ENCODE measurements at regions not wholly inside any gene's neighbourhood (a gene's known extent, or its start where the extent isn't known, plus 50 kb on each side); places are given as distances from the start of the nearest gene placed in this dataset.
A peak's percentile ranks its signal among the peaks of the same experiment; 100 is the strongest.

DNA sequence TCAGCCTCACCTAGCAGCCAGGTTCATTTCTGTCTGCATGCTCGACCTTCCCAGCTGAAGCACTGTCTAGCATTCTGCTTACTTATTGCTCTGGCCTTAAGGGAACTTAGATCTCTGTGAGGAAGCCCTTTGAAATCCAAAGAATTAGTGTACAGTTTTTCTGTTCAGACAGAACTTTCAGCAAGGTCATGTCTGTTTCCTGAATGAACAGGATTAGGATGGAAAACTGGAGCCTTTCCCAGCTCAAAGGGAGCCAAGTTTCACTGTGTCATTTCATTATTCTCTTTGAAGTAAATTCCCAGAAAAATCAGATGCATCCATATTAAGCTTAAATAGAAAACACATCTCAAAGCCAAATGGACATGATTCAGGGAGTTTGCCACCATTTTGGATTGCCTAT, 457.3 kb upstream of the KCNMB2 start:
- Histone ChIP-seq H3K9ac (ENCODE audit: low read length in 2 of 2) (no peak overlapping the region), H3K4me1 (ENCODE audit: control insufficient read depth, insufficient read depth, low read length) (peaks cover 9% of the 10 kb centered on the region), H3K27me3 (ENCODE audit: control insufficient read depth in 1 of 2, insufficient read depth in 2 of 2, low read length in 2 of 2) (no peaks in the 10 kb centered on the region), H3K9me3 (ENCODE audit: control insufficient read depth in 2 of 2, low read length in 2 of 2) (no peaks in the 10 kb centered on the region), H3K27ac (ENCODE audit: low read length) (peak overlapping the region; percentile 43), H3K36me3 (ENCODE audit: control insufficient read depth in 2 of 2, insufficient read depth in 2 of 2, low read length in 2 of 2) (no peaks in the 10 kb centered on the region), H3K4me3 (ENCODE audit: low read length in 2 of 2) (no peak overlapping the region)

GRCh38 chr3:178079966-178080365, 456.3 kb upstream of the KCNMB2 start:
- no peaks in the 10 kb centered on the region for H3K9me3 ChIP-seq (ENCODE audit: control insufficient read depth in 2 of 2, low read length in 2 of 2)
- H3K4me1 ChIP-seq (ENCODE audit: control insufficient read depth, insufficient read depth, low read length): peaks cover 18% of the 10 kb centered on the region
- H3K36me3 ChIP-seq (ENCODE audit: control insufficient read depth in 2 of 2, insufficient read depth in 2 of 2, low read length in 2 of 2): no peaks in the 10 kb centered on the region
- H3K27ac ChIP-seq (ENCODE audit: low read length): no peak overlapping the region
- H3K4me3 ChIP-seq (ENCODE audit: low read length in 2 of 2): no peak overlapping the region
- H3K27me3 ChIP-seq (ENCODE audit: control insufficient read depth in 1 of 2, insufficient read depth in 2 of 2, low read length in 2 of 2): no peaks in the 10 kb centered on the region
- no peak overlapping the region for H3K9ac ChIP-seq (ENCODE audit: low read length in 2 of 2)

DNA sequence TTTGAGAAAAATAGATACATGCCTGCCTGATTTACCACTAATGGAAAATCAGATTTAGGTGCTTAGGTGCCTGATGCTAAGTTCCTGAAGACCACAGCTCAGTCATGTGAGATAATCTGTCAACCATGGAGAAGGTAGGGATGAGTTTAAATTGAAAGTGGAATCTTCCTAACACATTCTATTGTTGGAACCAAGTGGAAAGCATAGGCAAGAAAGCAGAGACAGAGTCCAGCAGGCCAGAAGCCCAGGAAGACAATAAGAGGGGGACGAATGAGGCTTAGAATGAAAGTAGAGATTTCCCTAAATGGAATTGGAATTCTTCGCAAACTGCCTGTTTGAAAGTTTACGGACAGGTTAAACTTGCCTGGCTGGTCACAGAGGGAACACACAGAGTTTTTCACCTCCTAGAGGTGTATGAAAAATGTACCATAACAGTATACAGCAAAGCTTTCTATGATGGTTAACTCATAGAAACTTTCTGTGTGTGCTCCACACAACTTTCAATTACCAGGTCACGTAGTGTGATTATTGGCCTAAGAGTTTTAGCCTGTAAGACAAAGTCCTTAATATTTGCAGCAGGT, 453.8 kb upstream of the KCNMB2 start:
- Histone ChIP-seq H3K4me3 (ENCODE audit: low read length in 2 of 2) (no peak overlapping the region), H3K4me1 (ENCODE audit: control insufficient read depth, insufficient read depth, low read length) (peaks cover 35% of the 10 kb centered on the region), H3K27ac (ENCODE audit: low read length) (peak overlapping the region; percentile 59), H3K27me3 (ENCODE audit: control insufficient read depth in 1 of 2, insufficient read depth in 2 of 2, low read length in 2 of 2) (no peaks in the 10 kb centered on the region), H3K9ac (ENCODE audit: low read length in 2 of 2) (peak overlapping the region in 1 of 2 donors; percentile 22), H3K36me3 (ENCODE audit: control insufficient read depth in 2 of 2, insufficient read depth in 2 of 2, low read length in 2 of 2) (no peaks in the 10 kb centered on the region), H3K9me3 (ENCODE audit: control insufficient read depth in 2 of 2, low read length in 2 of 2) (no peaks in the 10 kb centered on the region)

DNA sequence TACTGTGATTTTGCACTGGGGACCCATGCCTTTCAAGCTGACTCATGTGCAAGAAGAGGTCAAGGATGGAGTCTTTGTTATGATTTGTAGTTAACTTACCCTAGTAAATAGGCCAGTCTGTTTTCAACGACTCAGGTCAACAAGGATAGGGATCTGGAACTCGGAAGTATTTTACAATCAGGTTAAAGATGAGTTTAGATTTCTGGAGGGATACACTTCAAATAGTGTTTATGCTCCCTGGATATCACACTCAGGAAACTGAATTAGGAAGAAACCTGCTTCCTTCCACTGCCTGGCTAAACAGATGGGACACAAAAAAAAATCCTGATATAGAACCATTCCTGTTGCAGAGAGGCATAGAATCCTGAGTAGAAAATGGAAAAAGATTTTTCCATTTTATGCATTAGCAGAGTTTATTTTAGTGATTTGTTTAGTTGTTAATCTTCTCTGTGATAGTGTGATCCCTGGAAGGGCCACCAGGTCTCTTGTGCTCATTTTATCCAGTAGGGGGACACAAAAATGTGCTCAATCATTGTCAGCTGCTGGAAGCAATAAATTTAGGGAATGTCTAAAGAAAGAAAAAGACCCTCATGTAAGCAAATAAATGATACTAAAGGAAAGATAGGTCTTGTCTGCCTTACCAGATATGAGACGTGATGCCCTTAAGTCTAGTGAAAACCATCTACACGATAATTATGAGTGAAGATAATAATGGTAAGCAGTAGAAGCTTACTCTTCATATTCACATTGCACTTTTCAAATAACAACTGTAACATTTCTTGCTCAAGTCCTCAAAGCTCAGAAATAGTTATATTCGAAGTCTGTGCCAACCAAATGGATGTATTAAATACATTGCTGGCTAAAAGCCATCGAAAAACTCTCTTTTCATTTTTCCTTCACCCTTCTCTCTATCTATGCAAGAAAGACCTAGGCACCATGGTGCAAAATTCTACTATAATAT, 452.1 kb upstream of the KCNMB2 start:
- no peaks in the 10 kb centered on the region for H3K9me3 ChIP-seq (ENCODE audit: control insufficient read depth in 2 of 2, low read length in 2 of 2)
- peaks cover 32% of the 10 kb centered on the region for H3K4me1 ChIP-seq (ENCODE audit: control insufficient read depth, insufficient read depth, low read length)
- no peak overlapping the region for H3K9ac ChIP-seq (ENCODE audit: low read length in 2 of 2)
- no peak overlapping the region for H3K4me3 ChIP-seq (ENCODE audit: low read length in 2 of 2)
- no peaks in the 10 kb centered on the region for H3K27me3 ChIP-seq (ENCODE audit: control insufficient read depth in 1 of 2, insufficient read depth in 2 of 2, low read length in 2 of 2)
- H3K36me3 ChIP-seq (ENCODE audit: control insufficient read depth in 2 of 2, insufficient read depth in 2 of 2, low read length in 2 of 2): no peaks in the 10 kb centered on the region
- H3K27ac ChIP-seq (ENCODE audit: low read length): peak overlapping the region; percentile 59

DNA sequence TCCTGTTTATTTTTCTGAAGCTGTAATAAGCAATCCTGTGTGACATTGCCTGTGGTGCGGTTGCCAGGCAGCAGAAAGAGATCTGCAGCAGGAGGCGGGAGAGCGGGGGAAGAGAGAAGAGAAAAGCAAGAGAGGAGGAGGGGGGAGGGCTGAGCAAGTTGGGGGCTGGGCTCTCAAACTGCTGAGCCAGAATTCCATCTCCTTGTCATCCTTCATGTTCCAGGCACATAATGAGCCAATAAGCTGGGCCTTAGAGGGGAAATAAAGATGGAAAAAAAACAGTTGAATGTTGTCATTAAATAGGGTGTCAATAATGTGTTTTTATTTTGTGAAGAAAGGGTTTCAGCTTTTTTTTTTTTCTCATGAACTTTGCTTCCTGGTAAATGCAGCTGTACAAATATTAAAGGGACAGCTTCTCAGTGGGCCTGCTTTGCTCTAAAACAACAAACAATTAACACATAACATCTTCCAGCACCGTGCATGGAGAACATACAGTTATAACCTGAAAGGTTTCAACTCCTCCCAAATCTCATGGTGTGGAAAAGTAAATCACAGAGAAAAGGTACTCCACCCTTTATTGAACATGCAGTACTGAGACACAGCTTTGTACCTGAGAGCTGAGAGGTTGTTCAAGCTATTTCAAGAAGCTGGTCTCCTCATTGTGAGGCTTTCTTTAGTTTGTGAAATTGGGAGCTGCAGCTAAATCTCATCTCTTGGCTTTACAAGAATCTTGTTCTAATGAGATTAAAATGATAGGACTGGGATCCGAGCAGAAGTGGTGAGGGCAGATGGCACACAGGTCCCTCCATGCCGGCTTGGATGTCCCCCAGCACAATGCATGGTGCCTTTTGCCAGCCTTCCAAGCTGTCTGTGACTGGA, 451.1 kb upstream of the KCNMB2 start:
- H3K4me1 ChIP-seq (ENCODE audit: control insufficient read depth, insufficient read depth, low read length): peaks cover 32% of the 10 kb centered on the region
- H3K27me3 ChIP-seq (ENCODE audit: control insufficient read depth in 1 of 2, insufficient read depth in 2 of 2, low read length in 2 of 2): no peaks in the 10 kb centered on the region
- peak overlapping the region; percentile 59 for H3K27ac ChIP-seq (ENCODE audit: low read length)
- H3K4me3 ChIP-seq (ENCODE audit: low read length in 2 of 2): no peak overlapping the region
- H3K36me3 ChIP-seq (ENCODE audit: control insufficient read depth in 2 of 2, insufficient read depth in 2 of 2, low read length in 2 of 2): no peaks in the 10 kb centered on the region
- no peaks in the 10 kb centered on the region for H3K9me3 ChIP-seq (ENCODE audit: control insufficient read depth in 2 of 2, low read length in 2 of 2)
- peak overlapping the region in 1 of 2 donors; percentile 7 for H3K9ac ChIP-seq (ENCODE audit: low read length in 2 of 2)

- Histone ChIP-seq H3K27ac (ENCODE audit: low read length) (peak overlapping the region; percentile 59), H3K4me3 (ENCODE audit: low read length in 2 of 2) (no peak overlapping the region), H3K4me1 (ENCODE audit: control insufficient read depth, insufficient read depth, low read length) (peaks cover 32% of the 10 kb centered on the region), H3K9me3 (ENCODE audit: control insufficient read depth in 2 of 2, low read length in 2 of 2) (no peaks in the 10 kb centered on the region), H3K27me3 (ENCODE audit: control insufficient read depth in 1 of 2, insufficient read depth in 2 of 2, low read length in 2 of 2) (no peaks in the 10 kb centered on the region), H3K9ac (ENCODE audit: low read length in 2 of 2) (peak overlapping the region; percentile 2 to 7), H3K36me3 (ENCODE audit: control insufficient read depth in 2 of 2, insufficient read depth in 2 of 2, low read length in 2 of 2) (no peaks in the 10 kb centered on the region)
These were observed 450.5 kb upstream of the KCNMB2 start for GRCh38 chr3:178085817-178086123.

DNA sequence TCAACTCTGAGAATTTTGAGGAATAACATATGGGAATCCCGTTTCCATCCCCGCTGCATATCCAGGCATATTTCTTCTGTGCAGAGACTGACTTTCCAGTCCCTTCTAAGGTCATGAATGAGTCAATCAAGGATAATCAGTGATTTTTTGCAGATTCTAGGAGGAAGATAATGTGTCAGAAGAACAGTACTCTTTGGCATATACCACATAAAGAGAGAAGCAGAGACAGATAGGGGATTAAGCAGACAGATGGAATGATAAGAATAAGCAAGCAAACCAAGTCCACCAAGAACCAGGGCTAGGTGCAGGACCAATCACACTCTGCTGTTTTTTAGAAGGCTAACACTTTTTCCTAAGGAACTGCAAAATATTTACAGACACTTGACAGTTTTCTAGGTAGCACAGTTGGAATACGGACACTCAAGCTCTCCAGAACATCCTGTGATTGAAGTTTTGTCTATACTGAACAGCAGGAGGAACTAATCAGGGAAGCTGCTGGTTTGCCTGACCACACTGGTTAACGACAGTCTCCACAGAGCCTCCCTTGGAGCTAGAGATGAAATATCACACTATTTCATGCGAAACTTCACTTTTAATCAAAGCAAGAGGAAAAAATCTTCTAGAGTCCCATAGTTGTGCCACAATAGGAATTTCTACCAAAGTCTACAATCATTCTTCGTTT, 450.0 kb upstream of the KCNMB2 start:
- Histone ChIP-seq H3K9me3 (ENCODE audit: control insufficient read depth in 2 of 2, low read length in 2 of 2) (no peaks in the 10 kb centered on the region), H3K9ac (ENCODE audit: low read length in 2 of 2) (peak overlapping the region in 1 of 2 donors; percentile 2), H3K4me1 (ENCODE audit: control insufficient read depth, insufficient read depth, low read length) (peaks cover 32% of the 10 kb centered on the region), H3K4me3 (ENCODE audit: low read length in 2 of 2) (no peak overlapping the region), H3K27ac (ENCODE audit: low read length) (peak overlapping the region; percentile 59), H3K36me3 (ENCODE audit: control insufficient read depth in 2 of 2, insufficient read depth in 2 of 2, low read length in 2 of 2) (no peaks in the 10 kb centered on the region), H3K27me3 (ENCODE audit: control insufficient read depth in 1 of 2, insufficient read depth in 2 of 2, low read length in 2 of 2) (no peaks in the 10 kb centered on the region)

- Histone ChIP-seq H3K9me3 (ENCODE audit: control insufficient read depth in 2 of 2, low read length in 2 of 2) (no peaks in the 10 kb centered on the region), H3K36me3 (ENCODE audit: control insufficient read depth in 2 of 2, insufficient read depth in 2 of 2, low read length in 2 of 2) (no peaks in the 10 kb centered on the region), H3K27me3 (ENCODE audit: control insufficient read depth in 1 of 2, insufficient read depth in 2 of 2, low read length in 2 of 2) (no peaks in the 10 kb centered on the region), H3K4me1 (ENCODE audit: control insufficient read depth, insufficient read depth, low read length) (peaks cover 32% of the 10 kb centered on the region), H3K27ac (ENCODE audit: low read length) (no peak overlapping the region), H3K9ac (ENCODE audit: low read length in 2 of 2) (no peak overlapping the region), H3K4me3 (ENCODE audit: low read length in 2 of 2) (no peak overlapping the region)
These were observed 448.9 kb upstream of the KCNMB2 start for GRCh38 chr3:178087376-178087775.

- no peak overlapping the region for H3K4me3 ChIP-seq (ENCODE audit: low read length in 2 of 2)
- H3K9ac ChIP-seq (ENCODE audit: low read length in 2 of 2): no peak overlapping the region
- H3K9me3 ChIP-seq (ENCODE audit: control insufficient read depth in 2 of 2, low read length in 2 of 2): no peaks in the 10 kb centered on the region
- H3K36me3 ChIP-seq (ENCODE audit: control insufficient read depth in 2 of 2, insufficient read depth in 2 of 2, low read length in 2 of 2): no peaks in the 10 kb centered on the region
- no peaks in the 10 kb centered on the region for H3K27me3 ChIP-seq (ENCODE audit: control insufficient read depth in 1 of 2, insufficient read depth in 2 of 2, low read length in 2 of 2)
- no peak overlapping the region for H3K27ac ChIP-seq (ENCODE audit: low read length)
- H3K4me1 ChIP-seq (ENCODE audit: control insufficient read depth, insufficient read depth, low read length): peaks cover 26% of the 10 kb centered on the region
These were observed 447.3 kb upstream of the KCNMB2 start for GRCh38 chr3:178088963-178089362.

DNA sequence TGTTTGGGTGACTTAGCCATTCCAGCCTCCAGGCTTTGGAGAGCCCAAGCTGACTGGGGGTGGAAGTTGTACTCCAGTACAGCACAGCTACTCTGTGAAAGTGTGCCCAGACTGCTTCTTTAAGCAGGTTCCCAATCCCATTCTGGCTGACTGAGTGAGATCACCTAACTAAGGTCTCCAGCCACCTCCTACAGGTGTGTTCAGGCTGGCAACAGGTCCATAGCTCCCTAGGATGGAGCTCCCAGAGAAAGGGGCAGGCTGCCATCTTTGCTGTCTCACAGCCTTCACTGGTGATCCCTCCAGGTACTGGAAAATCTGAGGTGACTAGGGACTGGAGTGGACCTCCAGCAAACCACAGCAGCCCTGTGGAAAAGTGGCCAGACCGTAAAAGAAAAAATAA, 445.3 kb upstream of the KCNMB2 start:
- H3K4me3 ChIP-seq (ENCODE audit: low read length in 2 of 2): no peak overlapping the region
- no peaks in the 10 kb centered on the region for H3K36me3 ChIP-seq (ENCODE audit: control insufficient read depth in 2 of 2, insufficient read depth in 2 of 2, low read length in 2 of 2)
- no peak overlapping the region for H3K27ac ChIP-seq (ENCODE audit: low read length)
- H3K9ac ChIP-seq (ENCODE audit: low read length in 2 of 2): no peak overlapping the region
- H3K9me3 ChIP-seq (ENCODE audit: control insufficient read depth in 2 of 2, low read length in 2 of 2): no peaks in the 10 kb centered on the region
- H3K4me1 ChIP-seq (ENCODE audit: control insufficient read depth, insufficient read depth, low read length): peaks cover 8% of the 10 kb centered on the region
- no peaks in the 10 kb centered on the region for H3K27me3 ChIP-seq (ENCODE audit: control insufficient read depth in 1 of 2, insufficient read depth in 2 of 2, low read length in 2 of 2)

Data from stomach smooth muscle (tissue), 2 donors.